OCI-LY3 (cell line): ENCODE measurements at regions not wholly inside any gene's neighbourhood (a gene's known extent, or its start where the extent isn't known, plus 50 kb on each side); places are given as distances from the start of the nearest gene placed in this dataset.
"Not testable (repeated sequence)": the region's sequence is repeated elsewhere in the genome, so short reads cannot be mapped to it uniquely, and the experiment has no call there.

Source experiments
- EZH2phosphoT487 ChIP-seq: fragments of 200-600 bp; shearing (Covaris generic); IDR thresholded peaks from 2 replicates; pipeline ENCODE4 v1.6.1; 2018; ENCODE audit warnings: antibody characterized with exemption, mixed run types, low read depth
- TF ChIP-seq, protein P1 (sequence below): fragments of 200-600, 300-600 bp; sonication (generic); IDR thresholded peaks from 2 replicates; pipeline ENCODE4 v1.5.1; 2014; ENCODE audit warnings: antibody characterized with exemption, low read length, low read depth

- TF ChIP-seq, protein P1, sequence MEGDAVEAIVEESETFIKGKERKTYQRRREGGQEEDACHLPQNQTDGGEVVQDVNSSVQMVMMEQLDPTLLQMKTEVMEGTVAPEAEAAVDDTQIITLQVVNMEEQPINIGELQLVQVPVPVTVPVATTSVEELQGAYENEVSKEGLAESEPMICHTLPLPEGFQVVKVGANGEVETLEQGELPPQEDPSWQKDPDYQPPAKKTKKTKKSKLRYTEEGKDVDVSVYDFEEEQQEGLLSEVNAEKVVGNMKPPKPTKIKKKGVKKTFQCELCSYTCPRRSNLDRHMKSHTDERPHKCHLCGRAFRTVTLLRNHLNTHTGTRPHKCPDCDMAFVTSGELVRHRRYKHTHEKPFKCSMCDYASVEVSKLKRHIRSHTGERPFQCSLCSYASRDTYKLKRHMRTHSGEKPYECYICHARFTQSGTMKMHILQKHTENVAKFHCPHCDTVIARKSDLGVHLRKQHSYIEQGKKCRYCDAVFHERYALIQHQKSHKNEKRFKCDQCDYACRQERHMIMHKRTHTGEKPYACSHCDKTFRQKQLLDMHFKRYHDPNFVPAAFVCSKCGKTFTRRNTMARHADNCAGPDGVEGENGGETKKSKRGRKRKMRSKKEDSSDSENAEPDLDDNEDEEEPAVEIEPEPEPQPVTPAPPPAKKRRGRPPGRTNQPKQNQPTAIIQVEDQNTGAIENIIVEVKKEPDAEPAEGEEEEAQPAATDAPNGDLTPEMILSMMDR, result not testable (repeated sequence)
- not testable (repeated sequence) for TF ChIP-seq EZH2phosphoT487
Measured at GRCh38 chr5:98237794-98238193, 535.7 kb upstream of the RGMB start.
